ENCODE measurements at regions not wholly inside any gene's neighbourhood (a gene's known extent, or its start where the extent isn't known, plus 50 kb on each side); places are given as distances from the start of the nearest gene placed in this dataset.
A peak's percentile ranks its signal among the peaks of the same experiment; 100 is the strongest.

- peak overlapping the region; percentile 32 to 77; a peak in 4 of 6 replicates for H3K27ac ChIP-seq
- no peaks in the 10 kb centered on the region; the same call in 2 of the 3 replicates for H3K4me1 ChIP-seq
- TF ChIP-seq BHLHE40 (IDR thresholded peaks at IDR 0.05; ENCODE audit: low read depth, low read length): no peak
- TF ChIP-seq CEBPB (IDR thresholded peaks at IDR 0.05): 0 out of 4 replicates have a peak, but pooled peaks of 1 of the 2 experiments have one; percentile 5
- no peak for TF ChIP-seq HOXB5 (CRISPR knock-in tag; IDR thresholded peaks at IDR 0.05)
- no peaks in the 10 kb centered on the region for H3K9me3 ChIP-seq
- ChIA-PET POLR2A (no interaction called here), CTCF (interaction anchor here (0.6 to 4.0 kb wide), 18 partner anchors 9 to 200 kb away, joined by 3 to 22 read pairs (median 4); no protein-coding TSS in a partner anchor)
- WGBS (ENCODE audit: missing lambda C conversion rate): 90% methylated on average over 8 of the region's 8 CpGs
- H3K4me2 ChIP-seq: peak overlapping the region; percentile 99
- peak overlapping the region; percentile 61 for H3K4me3 ChIP-seq
- no peak for ATAC-seq
- no peak for DNase-seq (ENCODE audit: low read depth in 1 of 2, low spot score in 1 of 2)
- FAIRE-seq: no peak
Observed at GRCh38 chr6:13874191-13874549, 50.6 kb upstream of the RNF182 start.

- CTCF ChIA-PET: interaction anchor here (0.6 to 4.0 kb wide), 22 partner anchors 10 to 256 kb away, joined by 3 to 22 read pairs (median 3); partner anchors contain the start of gene RNF182
- 41% methylated on average over 12 of the region's 49 CpGs for WGBS (ENCODE audit: missing lambda C conversion rate)
- DNase-seq (ENCODE audit: low read depth in 1 of 2, low spot score in 1 of 2): peak; percentile 58 to 66
Observed at GRCh38 chr6:13873288-13874190, 51.2 kb upstream of the RNF182 start.

More at GRCh38 chr6:13873288-13874190, 51.2 kb upstream of the RNF182 start:
- Histone ChIP-seq H3K27ac (peak overlapping the region; percentile 32 to 77; a peak in 4 of 6 replicates), H3K9me3 (no peaks in the 10 kb centered on the region), H3K4me2 (peak overlapping the region; percentile 99), H3K4me1 (no peaks in the 10 kb centered on the region; the same call in 2 of the 3 replicates), H3K4me3 (peak overlapping the region; percentile 61)
- peak; percentile 85 to 94 for ATAC-seq
- POLR2A ChIA-PET: no interaction called here
- FAIRE-seq: no peak
- no peak for TF ChIP-seq RFX5 (IDR thresholded peaks at IDR 0.05)
- no peak for TF ChIP-seq FOSL2 (IDR thresholded peaks at IDR 0.05)
- TF ChIP-seq FOSL2 (CRISPR knock-in tag; IDR thresholded peaks at IDR 0.05): no peak
- TF ChIP-seq FOXS1 (CRISPR knock-in tag; IDR thresholded peaks at IDR 0.05): no peak
- TF ChIP-seq MAX (IDR thresholded peaks at IDR 0.05): peak; percentile 95
- no peak for TF ChIP-seq ESRRA (IDR thresholded peaks at IDR 0.05; ENCODE audit: borderline replicate concordance, low read length)
- TF ChIP-seq HDAC2 (IDR thresholded peaks at IDR 0.05): no peak
- TF ChIP-seq HMGXB4 (CRISPR knock-in tag; IDR thresholded peaks at IDR 0.05; ENCODE audit: borderline replicate concordance): no peak
- no peak for TF ChIP-seq RCOR1 (IDR thresholded peaks at IDR 0.05; ENCODE audit: low read depth, low read length)
- TF ChIP-seq CHD2 (IDR thresholded peaks at IDR 0.05; ENCODE audit: low read length, partially characterized antibody): no peak
- no peak for TF ChIP-seq NPAS2 (CRISPR knock-in tag; IDR thresholded peaks at IDR 0.05; ENCODE audit: borderline replicate concordance)
- no peak for TF ChIP-seq TP53 (CRISPR knock-in tag; IDR thresholded peaks at IDR 0.05)
- peak; percentile 94 for TF ChIP-seq E2F6 (IDR thresholded peaks at IDR 0.05; ENCODE audit: borderline replicate concordance, low read depth)
- TF ChIP-seq TFCP2L1 (CRISPR knock-in tag; IDR thresholded peaks at IDR 0.05): no peak
- TF ChIP-seq NFE2L2 (conservative IDR thresholded peaks at IDR 0.05; ENCODE audit: low read length): no peak
- TF ChIP-seq SMC3 (IDR thresholded peaks at IDR 0.05): peak; percentile 66
- peak; percentile 75 for TF ChIP-seq CTCF (IDR thresholded peaks at IDR 0.05)
- peak; percentile 44 to 59 for TF ChIP-seq RAD21 (conservative IDR thresholded peaks at IDR 0.05 in 1 of 2, IDR thresholded peaks at IDR 0.05 in 1 of 2)
- TF ChIP-seq PHF8 (IDR thresholded peaks at IDR 0.05; ENCODE audit: borderline replicate concordance, low read depth): no peak
- TF ChIP-seq USF2 (IDR thresholded peaks at IDR 0.05): no peak
- TF ChIP-seq CBX2 (IDR thresholded peaks at IDR 0.05; ENCODE audit: borderline replicate concordance, low read depth): no peak
- no peak for TF ChIP-seq ELK1 (IDR thresholded peaks at IDR 0.05; ENCODE audit: low read depth, low read length)
- TF ChIP-seq HEYL (CRISPR knock-in tag; IDR thresholded peaks at IDR 0.05): no peak
- TF ChIP-seq ZNF302 (CRISPR knock-in tag; IDR thresholded peaks at IDR 0.05): no peak
- TF ChIP-seq EHMT2 (IDR thresholded peaks at IDR 0.05; ENCODE audit: low read depth): no peak
- TF ChIP-seq JUNB (IDR thresholded peaks at IDR 0.05): no peak
- no peak for TF ChIP-seq HOXB5 (CRISPR knock-in tag; IDR thresholded peaks at IDR 0.05)
